ENCODE measurements at regions not wholly inside any gene's neighbourhood (a gene's known extent, or its start where the extent isn't known, plus 50 kb on each side); places are given as distances from the start of the nearest gene placed in this dataset.

DNA sequence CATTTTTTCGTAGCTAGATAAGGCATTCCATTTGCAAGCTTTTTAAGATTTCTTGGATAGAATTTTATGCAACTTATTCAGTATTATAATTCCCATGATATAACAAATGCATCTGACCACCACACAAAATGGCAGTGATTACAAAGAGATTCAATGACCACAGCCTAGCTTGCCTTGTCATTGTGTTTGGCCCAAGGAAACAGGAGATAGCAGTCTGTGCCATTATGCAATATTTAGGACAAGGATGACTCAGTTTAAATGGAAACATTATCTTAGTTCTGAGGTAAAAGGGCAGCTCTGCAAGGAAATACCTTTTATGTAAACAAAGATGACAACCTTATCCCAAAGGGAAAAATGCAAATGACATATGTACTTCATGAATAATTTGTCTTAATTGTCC lies 89.8 kb downstream of the NUDT12 start:
- no peak overlapping the region for H3K27ac ChIP-seq
- peaks cover 5% of the 10 kb centered on the region for H3K4me1 ChIP-seq
- H3K9me3 ChIP-seq: no peaks in the 10 kb centered on the region
- H3K27me3 ChIP-seq: no peaks in the 10 kb centered on the region
- no peak for ATAC-seq
- no peak overlapping the region for H3K4me3 ChIP-seq
- intact Hi-C loops (cut with DNase I): loop anchor here (10.0 kb wide), 1 partner anchor 238 kb away; no protein-coding TSS in a partner anchor
- DNase-seq: no peak
- TF ChIP-seq CTCF (IDR thresholded peaks at IDR 0.05) (no peak), POLR2A (IDR thresholded peaks at IDR 0.05) (no peak)
- no peaks in the 10 kb centered on the region for H3K36me3 ChIP-seq (replicated peaks in 1 of 2; ENCODE audit: insufficient read depth in 1 of 2, low read depth in 2 of 2)
- WGBS, 2 donors: 25 to 46% methylated on average over 1 of the region's 1 CpG

DNA sequence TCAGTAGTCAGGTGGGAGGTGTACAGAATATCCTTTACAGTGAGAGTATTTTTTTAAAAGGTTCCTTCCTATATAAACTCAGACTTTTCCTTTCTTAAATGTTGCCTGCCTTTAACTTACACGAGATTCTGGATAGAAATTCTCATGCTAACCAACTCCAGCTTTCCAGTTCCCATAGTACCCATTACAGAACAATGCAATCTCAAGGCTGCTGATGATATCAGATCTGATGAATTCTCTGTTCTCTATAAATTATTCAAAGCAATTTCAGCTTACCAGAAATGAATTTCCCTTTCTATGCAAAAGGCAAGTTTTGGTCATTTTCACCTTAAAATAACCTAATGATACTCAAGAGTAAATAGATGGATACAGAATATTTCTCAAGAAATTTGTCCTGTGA lies 90.3 kb downstream of the NUDT12 start:
- intact Hi-C loops (cut with DNase I): loop anchor here (10.0 kb wide), 1 partner anchor 237 kb away; no protein-coding TSS in a partner anchor
- Histone ChIP-seq H3K36me3 (replicated peaks in 1 of 2; ENCODE audit: insufficient read depth in 1 of 2, low read depth in 2 of 2) (no peaks in the 10 kb centered on the region), H3K4me3 (no peak overlapping the region), H3K9me3 (no peaks in the 10 kb centered on the region), H3K27ac (no peak overlapping the region), H3K4me1 (peaks cover 5% of the 10 kb centered on the region), H3K27me3 (no peaks in the 10 kb centered on the region)
- TF ChIP-seq POLR2A (IDR thresholded peaks at IDR 0.05) (no peak), CTCF (IDR thresholded peaks at IDR 0.05) (no peak)
- ATAC-seq: no peak
- DNase-seq: no peak
- WGBS, 2 donors: 45 to 48% methylated on average over 1 of the region's 1 CpG

GRCh38 chr5:103469288-103470040 lies 93.1 kb downstream of the NUDT12 start:
- intact Hi-C loops (cut with DNase I): loop anchor here (10.0 kb wide), 1 partner anchor 235 kb away; no protein-coding TSS in a partner anchor
- H3K4me1 ChIP-seq: peaks cover 13% of the 10 kb centered on the region
- ATAC-seq: no peak
- no peaks in the 10 kb centered on the region for H3K27me3 ChIP-seq
- WGBS, 2 donors: 54 to 58% methylated on average over 3 of the region's 3 CpGs
- H3K36me3 ChIP-seq (replicated peaks in 1 of 2; ENCODE audit: insufficient read depth in 1 of 2, low read depth in 2 of 2): no peaks in the 10 kb centered on the region
- TF ChIP-seq CTCF (IDR thresholded peaks at IDR 0.05): no peak
- TF ChIP-seq POLR2A (IDR thresholded peaks at IDR 0.05): no peak
- H3K9me3 ChIP-seq: no peaks in the 10 kb centered on the region
- no peak overlapping the region for H3K4me3 ChIP-seq
- no peak for DNase-seq
- H3K27ac ChIP-seq: no peak overlapping the region

GRCh38 chr5:103467831-103468230 lies 94.8 kb downstream of the NUDT12 start:
- intact Hi-C loops (cut with DNase I): no loop called here
- Histone ChIP-seq H3K4me3 (no peak overlapping the region), H3K9me3 (no peaks in the 10 kb centered on the region), H3K4me1 (peaks cover 13% of the 10 kb centered on the region), H3K27me3 (no peaks in the 10 kb centered on the region), H3K36me3 (replicated peaks in 1 of 2; ENCODE audit: insufficient read depth in 1 of 2, low read depth in 2 of 2) (no peaks in the 10 kb centered on the region), H3K27ac (no peak overlapping the region)
- ATAC-seq: no peak
- no peak for DNase-seq
- 61 to 65% methylated on average over 3 of the region's 3 CpGs for WGBS, 2 donors
- TF ChIP-seq CTCF (IDR thresholded peaks at IDR 0.05) (no peak), POLR2A (IDR thresholded peaks at IDR 0.05) (no peak)

DNA sequence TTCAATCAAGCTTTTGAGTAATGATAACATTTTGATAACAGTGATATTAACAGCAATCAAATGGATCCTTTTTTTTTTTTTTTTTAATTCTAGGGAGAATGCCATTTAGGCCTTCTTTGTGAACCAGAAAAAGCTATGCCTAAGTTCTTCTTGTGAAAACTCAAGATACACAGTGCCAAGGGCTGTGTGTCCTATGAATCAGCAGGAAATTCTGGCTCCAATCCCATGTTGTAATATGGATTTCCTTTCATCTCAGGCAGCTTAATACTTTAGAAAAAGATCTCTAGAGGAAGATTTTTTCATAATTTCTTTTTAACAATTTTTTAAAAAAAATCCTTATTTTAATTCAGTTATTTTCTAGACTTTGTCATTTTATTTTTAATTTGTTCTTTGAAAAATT lies 96.1 kb downstream of the NUDT12 start:
- TF ChIP-seq POLR2A (IDR thresholded peaks at IDR 0.05): no peak
- no peak for TF ChIP-seq CTCF (IDR thresholded peaks at IDR 0.05)
- H3K36me3 ChIP-seq (replicated peaks in 1 of 2; ENCODE audit: insufficient read depth in 1 of 2, low read depth in 2 of 2): no peaks in the 10 kb centered on the region
- no peak overlapping the region for H3K27ac ChIP-seq
- DNase-seq (no peak), ATAC-seq (no peak)
- H3K9me3 ChIP-seq: no peaks in the 10 kb centered on the region
- intact Hi-C loops (cut with DNase I): no loop called here
- no peak overlapping the region for H3K4me3 ChIP-seq
- H3K4me1 ChIP-seq: peaks cover 8% of the 10 kb centered on the region
- no peaks in the 10 kb centered on the region for H3K27me3 ChIP-seq
